ENCODE measurements at regions not wholly inside any gene's neighbourhood (a gene's known extent, or its start where the extent isn't known, plus 50 kb on each side); places are given as distances from the start of the nearest gene placed in this dataset.

DNA sequence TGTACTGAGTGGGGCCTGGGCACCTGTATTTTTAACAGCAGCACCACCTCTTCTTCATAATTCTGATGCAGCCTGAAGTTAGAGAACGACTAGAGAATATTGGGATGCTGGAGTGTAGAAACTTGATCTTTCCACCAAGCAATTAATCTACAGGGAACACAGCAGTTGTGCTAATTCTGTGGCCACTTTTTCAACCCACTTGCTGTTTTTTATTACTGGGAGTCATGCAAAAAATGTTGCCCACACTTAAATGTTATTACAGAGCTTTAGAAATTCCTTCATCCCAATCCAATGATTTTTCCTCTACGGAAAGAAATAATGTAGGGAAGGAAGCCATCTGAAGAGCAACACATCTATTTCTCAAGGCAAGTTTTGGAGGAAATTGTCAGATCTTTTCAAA is 190.9 kb upstream of the TUT7 start:
- DNase-seq (ENCODE audit: low read depth in 4 of 4, low spot score in 3 of 4): no peak

DNA sequence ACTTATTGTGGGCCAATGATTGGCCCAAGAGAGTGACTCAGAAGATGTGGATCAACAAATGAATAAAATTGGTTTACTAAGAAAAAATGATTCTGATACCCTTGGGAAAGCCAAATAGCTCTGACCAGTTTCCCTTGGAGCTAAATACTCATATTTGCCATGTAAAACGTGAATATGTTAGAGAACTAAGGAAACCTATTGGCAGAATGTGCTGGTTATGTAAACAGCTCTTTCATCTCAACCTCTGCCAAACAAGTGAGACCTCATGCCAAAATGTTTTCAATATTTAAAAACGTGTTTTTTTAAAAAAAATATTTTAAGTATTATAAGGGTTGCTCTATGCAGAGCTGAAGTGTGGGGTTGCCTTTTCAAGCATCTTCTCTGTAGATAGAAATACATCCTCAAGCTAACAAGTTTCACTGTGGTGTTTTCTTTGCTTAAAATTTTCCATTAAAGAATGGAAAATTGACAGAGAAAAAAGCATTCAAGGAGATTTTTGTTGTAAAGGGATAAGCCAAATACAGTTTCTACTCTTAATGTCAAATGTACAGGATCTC is 186.9 kb upstream of the TUT7 start:
- no peak for DNase-seq (ENCODE audit: low read depth in 4 of 4, low spot score in 3 of 4)

DNA sequence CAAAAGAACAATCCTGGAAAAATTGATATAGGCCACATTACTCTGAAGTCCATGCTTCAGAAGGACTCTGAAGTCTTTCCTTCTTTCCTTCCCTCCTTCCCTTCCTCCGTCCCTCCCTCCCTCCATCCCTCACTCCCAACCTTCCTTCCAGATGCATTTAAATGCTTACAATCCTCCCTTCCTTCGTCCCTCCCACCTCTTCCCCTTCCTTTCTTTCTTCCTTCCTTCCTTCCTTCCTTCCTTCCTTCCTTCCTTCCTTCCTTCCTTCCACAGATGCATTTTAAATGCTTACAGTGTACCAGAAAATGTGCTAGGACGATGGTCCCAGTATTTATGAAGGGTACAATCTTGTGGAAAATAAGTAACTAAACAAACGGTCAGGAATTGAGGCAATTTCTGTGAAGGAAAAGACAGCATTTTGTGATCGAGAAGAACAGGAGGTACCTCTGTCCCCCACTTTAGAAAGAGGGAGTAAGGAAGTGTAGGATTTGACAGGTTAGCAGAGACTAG is 181.3 kb upstream of the TUT7 start:
- DNase-seq (ENCODE audit: low read depth in 4 of 4, low spot score in 3 of 4): no peak

DNA sequence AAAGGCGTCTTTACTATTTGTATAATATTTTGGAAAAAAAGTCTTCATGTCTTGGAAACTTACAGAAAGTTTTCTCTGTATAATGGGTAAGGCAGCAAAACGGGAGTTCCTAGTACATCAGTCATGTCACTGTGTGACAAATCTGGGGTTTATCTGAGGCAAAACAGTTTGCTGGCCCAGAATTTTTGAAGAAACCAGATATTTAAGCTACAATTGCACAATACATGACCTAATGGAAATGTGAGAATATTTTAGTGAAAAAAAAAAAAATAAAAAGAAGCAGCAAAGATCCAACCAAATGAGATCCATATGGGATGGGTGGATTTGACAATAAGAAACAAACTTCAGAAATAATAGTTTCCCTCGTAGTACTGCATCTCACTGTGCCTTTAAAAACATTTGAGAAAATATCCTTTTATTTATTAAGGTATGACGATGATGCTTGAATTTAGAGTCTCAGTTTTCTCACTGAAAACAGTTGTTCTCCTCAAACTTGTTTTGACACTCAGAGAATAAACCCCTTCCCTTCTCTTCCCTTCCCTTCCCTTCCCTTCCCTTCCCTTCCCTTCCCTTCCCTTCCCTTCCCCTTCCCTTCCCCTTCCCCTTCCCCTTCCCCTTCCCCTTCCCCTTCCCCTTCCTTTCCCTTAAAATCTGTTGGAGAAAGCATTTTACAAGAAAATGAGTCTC is 180.5 kb upstream of the TUT7 start:
- DNase-seq (ENCODE audit: low read depth in 4 of 4, low spot score in 3 of 4): no peak

DNA sequence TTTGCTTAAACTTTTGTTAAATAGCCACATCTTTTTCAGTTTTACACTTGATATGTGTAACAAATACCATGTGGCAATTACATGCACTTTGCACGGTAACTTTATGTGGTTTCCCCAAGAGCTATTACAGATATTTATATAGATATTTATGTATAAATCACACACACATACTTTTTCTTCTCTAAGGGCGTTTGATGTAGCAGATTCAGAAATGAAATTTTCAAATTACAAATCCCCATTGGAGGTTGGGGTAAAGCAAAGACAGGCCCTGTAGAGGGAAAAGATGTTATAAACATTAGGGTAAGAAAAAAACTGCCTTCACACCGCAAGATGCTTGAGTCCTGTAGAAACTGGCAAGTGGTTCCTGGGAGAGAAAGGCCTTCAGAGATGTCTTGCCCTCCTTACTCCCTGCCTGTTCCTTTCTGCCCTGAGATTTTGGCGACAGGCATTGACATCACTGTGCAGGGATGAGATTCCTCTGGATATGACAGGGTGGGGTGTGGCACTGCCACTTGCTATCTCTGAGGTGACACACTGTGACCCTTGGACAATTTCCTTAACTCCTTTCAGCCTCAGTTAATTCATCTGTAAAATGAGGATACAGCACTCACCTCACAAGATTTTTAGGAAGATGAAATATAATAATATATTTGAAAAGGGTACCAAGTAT is 177.9 kb upstream of the TUT7 start:
- DNase-seq (ENCODE audit: low read depth in 4 of 4, low spot score in 3 of 4): no peak

DNA sequence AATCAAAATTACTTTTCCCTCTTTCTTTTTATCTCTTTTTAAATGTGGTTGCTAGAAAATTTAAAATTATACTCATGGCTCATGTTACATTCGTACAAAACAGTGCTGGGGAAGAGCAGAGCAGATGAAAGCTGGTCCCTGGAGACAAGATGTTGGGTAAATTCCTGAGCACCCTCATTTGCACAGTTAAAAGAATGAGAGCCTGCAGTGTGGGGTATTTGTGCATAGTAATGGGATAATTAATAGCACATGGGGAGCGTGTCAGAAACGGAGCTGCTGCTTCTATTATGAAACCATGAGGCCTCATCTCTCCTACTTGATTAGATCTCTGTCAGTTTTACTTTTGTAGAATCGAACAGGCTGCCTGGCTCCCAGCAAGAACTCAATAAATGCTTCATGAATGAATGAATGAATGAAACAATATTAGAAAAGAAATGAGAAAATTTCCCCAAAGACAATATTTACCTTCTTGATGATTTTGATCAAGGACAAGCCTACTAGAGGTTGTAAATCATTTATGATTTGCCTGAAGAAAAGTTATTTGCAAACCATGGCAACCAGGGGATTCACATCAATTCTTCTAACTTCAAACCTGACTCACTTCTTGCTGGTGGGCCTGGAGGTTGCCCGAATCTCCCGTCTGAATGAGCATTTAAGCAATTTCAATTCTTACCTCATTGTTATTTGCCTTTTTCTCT is 177.2 kb upstream of the TUT7 start:
- DNase-seq (ENCODE audit: low read depth in 4 of 4, low spot score in 3 of 4): no peak

DNA sequence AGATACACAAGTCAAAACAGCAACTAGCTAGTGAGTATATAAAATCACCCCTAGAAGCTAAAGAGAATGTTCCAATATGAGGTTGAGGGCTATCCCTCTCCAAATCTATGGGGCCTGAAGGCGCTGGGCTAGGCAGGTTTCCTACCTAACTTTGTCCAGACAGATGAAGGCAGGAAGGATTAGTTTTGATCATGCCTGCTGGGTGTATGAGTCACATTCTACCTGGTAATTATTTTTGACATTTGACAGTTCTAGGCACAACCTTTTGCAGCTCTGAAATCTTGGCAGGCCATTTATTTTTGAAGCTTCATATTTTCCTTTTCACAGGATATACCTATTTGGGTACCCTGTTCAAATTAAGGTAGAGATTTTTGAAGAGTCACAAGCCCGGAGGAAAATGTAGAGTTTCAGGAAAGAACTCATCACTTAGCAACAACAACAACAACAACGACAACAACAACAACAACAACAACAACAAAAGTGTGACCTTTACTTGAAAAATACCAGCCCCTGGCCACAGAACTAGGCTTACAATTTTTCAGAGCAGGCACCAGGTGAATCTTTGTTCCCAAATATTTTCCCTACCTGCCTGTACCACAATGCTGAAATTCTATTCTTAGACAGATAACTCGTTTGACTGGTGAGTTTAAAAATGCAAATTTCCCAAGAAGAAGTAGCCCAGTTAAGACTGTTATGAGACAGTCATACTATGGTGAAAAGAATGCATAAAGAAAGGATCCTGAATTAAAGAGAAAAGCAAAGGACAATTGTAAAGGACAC is 175.5 kb upstream of the TUT7 start:
- no peak for DNase-seq (ENCODE audit: low read depth in 4 of 4, low spot score in 3 of 4)

DNA sequence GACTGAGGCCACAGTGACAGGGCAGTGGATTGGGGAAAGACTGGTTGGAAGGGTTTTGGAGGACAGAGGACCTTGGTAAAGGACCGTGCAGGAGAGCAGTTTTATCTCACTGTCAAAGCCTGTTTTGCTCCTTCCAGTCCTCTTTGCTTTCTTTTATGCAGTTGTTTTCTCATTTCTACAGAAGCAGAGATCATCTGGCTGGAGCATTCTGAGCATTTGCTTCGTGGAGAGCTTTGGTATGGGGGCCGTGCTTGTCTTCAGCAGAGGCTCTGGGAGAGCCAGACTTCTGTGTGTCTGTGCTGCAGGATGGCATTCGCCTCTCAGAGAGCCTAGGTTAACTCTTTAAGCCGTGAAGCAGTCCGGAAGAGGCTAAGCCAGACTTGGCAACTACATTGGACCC is 171.8 kb upstream of the TUT7 start:
- no peak for DNase-seq (ENCODE audit: low read depth in 4 of 4, low spot score in 3 of 4)

DNA sequence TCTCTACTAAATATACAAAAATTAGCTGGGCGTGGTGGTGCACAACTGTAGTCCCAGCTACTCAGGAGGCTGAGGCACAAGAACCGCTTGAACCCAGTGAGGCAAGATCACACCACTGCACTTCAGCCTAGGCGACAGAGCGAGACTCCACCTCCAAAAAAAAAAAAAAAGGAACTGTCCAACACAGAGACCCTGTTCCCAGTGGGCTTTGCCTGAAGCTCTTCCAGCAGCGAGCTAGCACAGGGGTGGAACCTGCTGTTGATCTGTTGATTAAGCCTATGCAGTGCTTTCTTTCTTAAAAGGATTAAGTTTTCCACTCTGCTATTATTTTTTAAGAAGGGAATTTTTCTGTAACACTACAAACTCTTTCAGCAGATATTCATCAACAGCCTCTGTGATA is 171.0 kb upstream of the TUT7 start:
- no peak for DNase-seq (ENCODE audit: low read depth in 4 of 4, low spot score in 3 of 4)

DNA sequence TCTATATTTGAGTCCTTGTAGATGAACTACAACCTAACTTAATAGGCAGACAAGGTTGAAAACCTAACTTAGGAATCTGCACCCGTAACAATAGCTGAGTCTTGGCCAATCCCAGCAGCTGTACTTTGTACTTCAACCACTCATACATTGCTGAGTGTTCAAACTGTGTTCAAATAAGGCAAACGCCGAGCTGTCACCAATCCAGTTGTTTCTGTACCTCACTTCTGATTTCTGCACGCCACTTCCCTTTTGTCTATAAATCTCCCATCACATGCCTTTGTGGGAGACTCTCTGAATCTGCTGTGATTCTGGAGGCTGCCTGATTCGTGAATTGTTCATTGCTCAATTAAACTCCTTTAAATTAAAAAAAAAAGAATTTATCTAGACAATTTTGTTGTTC is 167.8 kb upstream of the TUT7 start:
- no peak for DNase-seq (ENCODE audit: low read depth in 4 of 4, low spot score in 3 of 4)

DNA sequence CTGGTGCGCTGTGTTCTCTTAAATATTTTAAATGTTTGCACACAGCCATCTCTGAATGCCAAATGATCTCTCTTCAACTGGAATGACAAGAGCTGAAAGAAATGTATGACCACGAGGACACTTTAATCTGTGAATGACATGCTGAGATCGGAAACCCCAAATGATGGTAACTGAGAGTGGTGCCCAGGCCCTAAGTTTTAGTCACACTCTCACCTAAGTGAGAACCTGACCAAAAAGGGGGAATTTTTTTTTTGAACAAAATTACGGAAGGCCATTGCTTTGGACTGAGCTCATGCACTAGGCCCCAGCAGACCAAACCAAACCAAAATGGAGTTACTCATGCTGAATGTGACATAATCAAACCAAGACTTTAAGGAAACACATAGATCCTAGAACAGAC is 167.1 kb upstream of the TUT7 start:
- DNase-seq (ENCODE audit: low read depth in 4 of 4, low spot score in 3 of 4): no peak

DNA sequence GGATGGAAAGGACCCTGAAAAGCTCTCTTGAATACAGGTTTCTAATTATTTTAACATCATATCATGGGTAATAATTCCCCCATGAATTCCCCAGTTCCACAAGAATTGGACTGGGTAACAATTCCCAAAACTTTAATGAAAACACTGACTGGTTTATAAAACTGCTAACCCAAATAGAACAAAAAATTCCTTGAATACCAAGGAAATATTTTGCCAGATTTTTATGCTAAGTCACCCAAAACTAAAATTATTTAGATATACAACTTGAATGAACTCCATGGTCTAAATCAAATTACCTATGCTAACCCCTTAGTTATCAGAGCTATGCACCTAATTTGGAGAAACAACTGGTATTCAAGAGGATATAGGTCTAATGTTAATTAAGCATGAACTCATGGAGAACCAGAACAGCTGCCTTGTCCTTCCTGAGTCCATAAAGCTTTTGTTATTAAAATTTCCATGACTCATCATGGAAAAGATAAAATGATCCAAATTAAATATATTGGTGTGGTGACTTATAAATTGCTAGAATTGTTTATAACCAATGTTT is 164.9 kb upstream of the TUT7 start:
- no peak for DNase-seq (ENCODE audit: low read depth in 4 of 4, low spot score in 3 of 4)

DNA sequence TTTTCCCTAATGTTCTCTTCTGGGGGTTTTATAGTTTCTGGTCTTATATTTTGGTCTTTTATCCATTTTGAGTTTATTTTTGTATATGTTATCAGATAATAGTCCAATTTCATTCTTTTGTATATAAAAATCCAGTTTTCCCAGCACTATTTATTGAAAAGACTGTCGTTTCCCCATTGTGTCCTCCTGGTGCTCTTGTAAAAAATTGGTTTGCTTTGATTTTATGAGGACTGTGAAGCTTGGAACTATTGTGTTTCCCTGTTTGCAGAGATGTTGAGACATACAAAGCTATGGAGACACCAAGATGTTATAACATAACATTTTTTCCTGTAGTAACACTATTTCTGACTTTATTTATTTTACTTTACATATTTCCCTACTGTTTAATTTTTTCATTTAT is 163.3 kb upstream of the TUT7 start:
- no peak for DNase-seq (ENCODE audit: low read depth in 4 of 4, low spot score in 3 of 4)

DNA sequence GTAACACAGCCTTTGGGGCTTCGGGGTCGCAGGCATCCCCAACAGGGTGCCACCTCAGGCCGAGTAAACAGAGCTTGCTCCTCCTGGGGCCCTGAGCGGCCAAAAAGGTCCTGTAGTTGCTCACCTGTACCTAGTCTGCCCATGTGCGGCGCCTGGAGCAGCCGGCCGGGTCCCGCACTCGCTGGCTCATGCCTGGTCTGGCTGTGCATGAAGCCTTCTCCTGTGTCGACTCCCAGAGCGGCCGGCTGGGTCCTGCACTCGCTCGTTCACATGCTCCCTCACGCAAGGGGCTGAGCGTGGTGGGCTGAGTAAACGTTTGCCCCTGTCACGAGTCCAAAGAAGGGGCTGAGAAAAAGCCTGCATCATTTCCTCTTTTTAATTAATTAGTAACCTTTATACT is 162.4 kb upstream of the TUT7 start:
- DNase-seq (ENCODE audit: low read depth in 4 of 4, low spot score in 3 of 4): no peak

DNA sequence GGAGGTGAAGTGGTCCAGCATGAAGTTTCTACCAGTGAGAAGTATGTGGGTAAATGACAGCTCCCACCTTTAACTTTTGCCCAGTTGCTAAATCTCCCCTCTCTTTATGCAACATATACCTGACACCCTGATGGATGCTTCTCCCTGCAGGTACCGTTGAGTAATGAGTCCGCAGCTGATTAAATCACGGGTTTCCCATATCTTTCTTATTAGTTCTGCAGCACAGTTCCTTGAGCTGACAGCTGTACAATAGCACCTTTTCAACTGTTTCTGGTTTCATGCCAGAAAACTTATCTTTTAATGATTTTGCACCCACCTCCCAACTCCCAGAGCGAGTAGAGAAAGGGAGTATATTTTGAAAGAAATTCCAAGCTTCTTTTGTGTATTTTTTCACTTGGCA is 161.0 kb upstream of the TUT7 start:
- DNase-seq (ENCODE audit: low read depth in 4 of 4, low spot score in 3 of 4): no peak

DNA sequence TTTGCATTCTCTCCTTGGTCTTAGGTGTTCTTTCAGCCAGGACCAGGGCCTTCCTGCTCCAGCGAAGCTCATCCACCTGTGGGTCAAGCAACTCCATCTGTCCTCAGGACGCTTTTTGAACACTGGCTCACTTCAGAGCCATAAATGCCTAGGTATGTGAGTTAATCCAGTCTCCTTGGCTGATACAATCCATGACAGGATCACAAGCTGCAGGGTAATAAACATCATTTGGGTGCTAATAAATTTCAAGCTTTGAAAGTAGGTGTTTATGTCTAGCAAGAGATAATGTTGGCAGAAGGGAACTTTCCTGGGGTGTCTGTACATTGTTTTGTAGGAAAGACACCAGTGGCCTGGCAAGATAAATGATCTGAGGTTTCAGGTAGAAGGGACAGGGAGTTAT is 159.2 kb upstream of the TUT7 start:
- DNase-seq (ENCODE audit: low read depth in 4 of 4, low spot score in 3 of 4): no peak

DNA sequence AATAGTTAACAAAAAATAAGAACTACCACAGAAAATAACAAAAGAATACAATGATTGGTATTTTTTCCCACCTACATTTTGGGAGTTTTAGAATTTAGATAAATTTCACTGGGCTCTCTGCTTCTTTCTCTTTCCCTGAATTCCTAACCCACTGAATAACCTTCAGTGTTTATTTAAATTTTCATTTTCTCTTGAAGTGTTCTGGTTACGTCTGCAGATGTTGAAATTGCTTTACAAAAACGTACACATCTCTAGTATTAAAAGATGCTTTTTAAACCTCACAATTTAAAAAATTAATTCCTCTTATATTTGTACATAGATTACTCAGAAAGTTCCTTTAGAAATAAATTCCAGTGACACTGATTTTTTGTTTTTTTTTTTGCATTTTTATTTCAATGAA is 158.7 kb upstream of the TUT7 start:
- no peak for DNase-seq (ENCODE audit: low read depth in 4 of 4, low spot score in 3 of 4)

DNA sequence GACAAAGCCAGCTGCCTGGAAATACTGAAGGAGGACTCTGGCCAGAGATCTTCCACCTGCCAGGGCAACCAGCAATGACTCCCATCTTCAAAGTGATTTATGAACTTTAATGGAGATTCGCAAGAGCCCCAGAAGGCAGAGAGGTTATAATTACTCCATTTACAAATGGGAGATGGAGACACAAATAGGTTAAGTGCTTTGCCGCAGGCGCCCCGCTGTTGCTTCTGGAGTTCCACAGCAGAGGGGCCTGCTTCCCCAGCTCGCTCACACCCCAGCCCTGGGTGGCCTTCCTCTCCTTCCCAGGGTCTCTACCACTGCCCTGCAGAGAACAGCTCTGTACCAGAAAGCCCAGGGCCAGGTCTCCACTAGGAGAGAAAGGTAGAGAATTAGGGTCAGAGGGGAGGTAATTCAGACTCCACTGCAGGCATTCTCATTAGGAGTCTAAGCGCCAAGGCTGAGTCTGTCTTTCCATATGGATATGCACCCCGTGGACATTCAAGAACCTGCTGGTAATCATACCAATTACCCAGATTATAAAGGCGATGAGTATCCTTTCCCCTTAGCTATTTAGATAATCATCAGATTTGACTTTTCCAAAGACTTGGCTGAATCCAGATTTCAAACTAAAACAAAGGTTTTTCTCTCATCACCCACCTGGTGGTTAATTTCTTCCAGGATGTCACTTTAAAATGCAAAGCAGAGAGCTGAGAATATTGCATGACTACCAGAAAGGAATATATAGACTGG is 157.6 kb upstream of the TUT7 start:
- no peak for DNase-seq (ENCODE audit: low read depth in 4 of 4, low spot score in 3 of 4)

DNA sequence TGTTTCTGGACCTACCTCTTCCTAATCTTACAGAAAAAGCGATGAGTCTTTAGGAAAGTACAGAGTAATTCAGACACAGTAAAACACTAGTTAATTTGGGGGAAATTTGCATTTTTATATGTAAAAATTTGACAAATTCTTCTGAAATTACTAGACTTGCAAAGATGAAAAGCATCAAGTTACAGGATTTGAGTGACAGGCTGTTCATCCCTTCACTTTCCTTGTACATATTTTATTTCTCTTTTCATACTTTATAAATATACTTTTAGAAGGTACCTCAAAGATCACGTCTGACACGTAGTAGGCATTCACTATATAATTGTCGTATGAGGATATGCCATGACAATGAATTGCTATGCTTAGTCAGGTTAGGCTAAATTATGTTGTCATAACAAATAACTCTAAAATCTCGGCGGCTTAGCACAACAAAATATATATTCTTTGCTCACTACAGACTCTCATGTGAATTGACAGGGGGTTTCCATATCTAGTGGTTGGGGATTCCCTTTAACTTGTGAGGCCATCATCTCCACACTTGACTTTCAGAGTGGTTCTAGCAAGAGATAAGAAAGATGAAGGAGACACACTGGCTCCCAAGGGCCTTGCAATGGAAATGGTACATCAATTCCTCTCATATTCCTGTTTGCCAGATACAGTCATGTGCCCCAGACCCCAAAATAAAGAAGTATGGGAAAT is 154.1 kb upstream of the TUT7 start:
- no peak for DNase-seq (ENCODE audit: low read depth in 4 of 4, low spot score in 3 of 4)
